DOHH2 (cell line): ENCODE measurements at regions not wholly inside any gene's neighbourhood (a gene's known extent, or its start where the extent isn't known, plus 50 kb on each side); places are given as distances from the start of the nearest gene placed in this dataset.

Source experiments
- H3F3A ChIP-seq: fragments of 200-600 bp; sonication (generic), shearing (Covaris generic); 2 replicates; pipeline ENCODE4 v1.6.0; 2016; ENCODE audit warnings: antibody characterized with exemption, mild to moderate bottlenecking; ENCODE audit not compliant: control insufficient read depth, insufficient read depth
- H3K27ac ChIP-seq: fragments of 200-600 bp; sonication (generic); 2 replicates; pipeline ENCODE4 v1.5.1; 2014; ENCODE audit warnings: low read depth, mild to moderate bottlenecking, low read length, moderate library complexity
- H3K27me3 ChIP-seq: fragments of 200-600 bp; sonication (generic); 2 replicates; pipeline ENCODE4 v1.6.1; 2014; ENCODE audit warnings: mild to moderate bottlenecking, low read length, mixed read lengths; ENCODE audit not compliant: control insufficient read depth
- H3K36me3 ChIP-seq: fragments of 200-600 bp; sonication (generic); 2 replicates; pipeline ENCODE4 v1.6.1; 2014; ENCODE audit warnings: mild to moderate bottlenecking, low read length, moderate library complexity, mixed read lengths; ENCODE audit not compliant: control insufficient read depth
- H3K4me1 ChIP-seq: fragments of 200-600 bp; sonication (generic); 2 replicates; pipeline ENCODE4 v1.6.1; 2014; ENCODE audit warnings: mild to moderate bottlenecking, low read length, mixed read lengths; ENCODE audit not compliant: control insufficient read depth
- H3K4me2 ChIP-seq: fragments of 200-600 bp; sonication (generic); 2 replicates; pipeline ENCODE4 v1.6.0; 2014; ENCODE audit warnings: mild to moderate bottlenecking, low read length, moderate library complexity
- H3K4me3 ChIP-seq: fragments of 200-600 bp; sonication (generic); 2 replicates; pipeline ENCODE4 v1.5.1; 2014; ENCODE audit warnings: mild to moderate bottlenecking, low read length, mixed read lengths
- H3K79me2 ChIP-seq: fragments of 200-600 bp; sonication (generic); 2 replicates; pipeline ENCODE4 v1.6.1; 2014; ENCODE audit warnings: mild to moderate bottlenecking, low read length, mixed read lengths; ENCODE audit not compliant: control insufficient read depth
- H3K9me2 ChIP-seq: fragments of 200-600 bp; sonication (generic); replicated peaks from 2 replicates; pipeline ENCODE4 v1.6.1; 2014; ENCODE audit warnings: mild to moderate bottlenecking, low read length, mixed read lengths; ENCODE audit not compliant: control insufficient read depth
- H3K9me3 ChIP-seq: fragments of 200-600 bp; sonication (generic); 2 replicates; pipeline ENCODE4 v1.6.1; 2014; ENCODE audit warnings: antibody characterized with exemption, low read length, mixed read lengths; ENCODE audit not compliant: control insufficient read depth, insufficient read depth
- H4K20me1 ChIP-seq: fragments of 200-600 bp; sonication (generic); 2 replicates; pipeline ENCODE4 v1.6.0; 2014; ENCODE audit warnings: low read depth, mild to moderate bottlenecking, antibody characterized with exemption, low read length, moderate library complexity; ENCODE audit not compliant: control insufficient read depth, insufficient read depth
- EZH2phosphoT487 ChIP-seq: fragments of 200-600 bp; sonication (generic); IDR thresholded peaks from 2 replicates; pipeline ENCODE4 v1.6.1; 2017; ENCODE audit warnings: borderline replicate concordance, mild to moderate bottlenecking, antibody characterized with exemption, low read length, moderate library complexity, mixed read lengths
- TF ChIP-seq, protein P1 (sequence below): fragments of 200-600 bp; sonication (generic); IDR thresholded peaks from one replicate; pipeline ENCODE4 v1.5.1; 2014; ENCODE audit warnings: antibody characterized with exemption, mild to moderate bottlenecking, low read depth, low read length; ENCODE audit not compliant: poor library complexity, severe bottlenecking

DNA sequence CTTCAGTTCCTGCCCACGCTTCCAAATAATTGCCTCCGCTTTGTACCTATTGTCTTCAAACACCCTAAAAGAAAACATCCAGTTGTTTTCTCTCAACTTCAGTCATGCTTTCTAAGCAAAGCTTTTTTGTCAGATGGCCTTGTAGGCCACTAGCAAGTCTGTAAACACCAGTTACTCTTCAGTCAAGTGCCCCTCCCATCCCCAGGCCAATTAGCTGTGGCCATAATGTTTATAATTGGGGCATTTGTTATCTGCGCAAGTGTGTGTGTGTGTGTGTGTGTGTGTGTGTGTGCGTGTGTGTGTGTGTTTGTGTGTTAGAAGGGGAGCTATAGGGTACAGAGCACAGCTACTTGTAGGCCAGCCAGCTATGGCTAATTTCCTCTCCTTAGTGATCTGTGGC is 272.4 kb upstream of the MARCKS start:
- H3K27ac ChIP-seq, result no peak overlapping the region
- H3K36me3 ChIP-seq, result no peaks in the 10 kb centered on the region
- TF ChIP-seq, protein P1, sequence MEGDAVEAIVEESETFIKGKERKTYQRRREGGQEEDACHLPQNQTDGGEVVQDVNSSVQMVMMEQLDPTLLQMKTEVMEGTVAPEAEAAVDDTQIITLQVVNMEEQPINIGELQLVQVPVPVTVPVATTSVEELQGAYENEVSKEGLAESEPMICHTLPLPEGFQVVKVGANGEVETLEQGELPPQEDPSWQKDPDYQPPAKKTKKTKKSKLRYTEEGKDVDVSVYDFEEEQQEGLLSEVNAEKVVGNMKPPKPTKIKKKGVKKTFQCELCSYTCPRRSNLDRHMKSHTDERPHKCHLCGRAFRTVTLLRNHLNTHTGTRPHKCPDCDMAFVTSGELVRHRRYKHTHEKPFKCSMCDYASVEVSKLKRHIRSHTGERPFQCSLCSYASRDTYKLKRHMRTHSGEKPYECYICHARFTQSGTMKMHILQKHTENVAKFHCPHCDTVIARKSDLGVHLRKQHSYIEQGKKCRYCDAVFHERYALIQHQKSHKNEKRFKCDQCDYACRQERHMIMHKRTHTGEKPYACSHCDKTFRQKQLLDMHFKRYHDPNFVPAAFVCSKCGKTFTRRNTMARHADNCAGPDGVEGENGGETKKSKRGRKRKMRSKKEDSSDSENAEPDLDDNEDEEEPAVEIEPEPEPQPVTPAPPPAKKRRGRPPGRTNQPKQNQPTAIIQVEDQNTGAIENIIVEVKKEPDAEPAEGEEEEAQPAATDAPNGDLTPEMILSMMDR, result no peak
- TF ChIP-seq EZH2phosphoT487, result no peak
- H3K9me2 ChIP-seq, result no peaks in the 10 kb centered on the region
- no peaks in the 10 kb centered on the region for H4K20me1 ChIP-seq
- H3K4me1 ChIP-seq, result no peaks in the 10 kb centered on the region
- no peaks in the 10 kb centered on the region for H3F3A ChIP-seq
- H3K27me3 ChIP-seq, result 0 out of 2 replicates have a peak, but pooled peaks cover 4% of the 10 kb centered on the region
- H3K4me3 ChIP-seq, result no peak overlapping the region
- H3K9me3 ChIP-seq, result no peaks in the 10 kb centered on the region
- no peaks in the 10 kb centered on the region for H3K79me2 ChIP-seq
- H3K4me2 ChIP-seq, result no peak overlapping the region

GRCh38 chr6:113585246-113585645 is 271.9 kb upstream of the MARCKS start:
- H3K4me2 ChIP-seq, result no peak overlapping the region
- no peaks in the 10 kb centered on the region for H3K79me2 ChIP-seq
- no peaks in the 10 kb centered on the region for H3K9me2 ChIP-seq
- TF ChIP-seq, protein P1, result no peak
- TF ChIP-seq EZH2phosphoT487, result no peak
- H4K20me1 ChIP-seq, result no peaks in the 10 kb centered on the region
- no peaks in the 10 kb centered on the region for H3K36me3 ChIP-seq
- no peak overlapping the region for H3K27ac ChIP-seq
- H3K4me1 ChIP-seq, result no peaks in the 10 kb centered on the region
- no peak overlapping the region for H3K4me3 ChIP-seq
- 0 out of 2 replicates have a peak, but pooled peaks cover 4% of the 10 kb centered on the region for H3K27me3 ChIP-seq
- H3K9me3 ChIP-seq, result no peaks in the 10 kb centered on the region
- H3F3A ChIP-seq, result no peaks in the 10 kb centered on the region

GRCh38 chr6:113586413-113587077 is 270.6 kb upstream of the MARCKS start:
- H3K4me1 ChIP-seq, result no peaks in the 10 kb centered on the region
- H3K27me3 ChIP-seq, result 0 out of 2 replicates have a peak, but pooled peaks cover 4% of the 10 kb centered on the region
- H3K4me3 ChIP-seq, result no peak overlapping the region
- H3K9me2 ChIP-seq, result no peaks in the 10 kb centered on the region
- no peaks in the 10 kb centered on the region for H3K36me3 ChIP-seq
- no peaks in the 10 kb centered on the region for H3K9me3 ChIP-seq
- no peak for TF ChIP-seq EZH2phosphoT487
- TF ChIP-seq, protein P1, result no peak
- H3F3A ChIP-seq, result no peaks in the 10 kb centered on the region
- H3K79me2 ChIP-seq, result no peaks in the 10 kb centered on the region
- no peaks in the 10 kb centered on the region for H4K20me1 ChIP-seq
- H3K27ac ChIP-seq, result no peak overlapping the region
- H3K4me2 ChIP-seq, result no peak overlapping the region
